AG08396 (cell line): ENCODE measurements at regions not wholly inside any gene's neighbourhood (a gene's known extent, or its start where the extent isn't known, plus 50 kb on each side); places are given as distances from the start of the nearest gene placed in this dataset.
"Not testable (repeated sequence)": the region's sequence is repeated elsewhere in the genome, so short reads cannot be mapped to it uniquely, and the experiment has no call there.

Source experiments
- DNase-seq: peaks from one replicate; pipeline ENCODE4 v3.0.0; 2012; ENCODE audit warnings: low spot score, mixed read lengths

GRCh38 chr17:83203472-83204221 lies 124.2 kb downstream of the METRNL start:
- no peak for DNase-seq

DNA sequence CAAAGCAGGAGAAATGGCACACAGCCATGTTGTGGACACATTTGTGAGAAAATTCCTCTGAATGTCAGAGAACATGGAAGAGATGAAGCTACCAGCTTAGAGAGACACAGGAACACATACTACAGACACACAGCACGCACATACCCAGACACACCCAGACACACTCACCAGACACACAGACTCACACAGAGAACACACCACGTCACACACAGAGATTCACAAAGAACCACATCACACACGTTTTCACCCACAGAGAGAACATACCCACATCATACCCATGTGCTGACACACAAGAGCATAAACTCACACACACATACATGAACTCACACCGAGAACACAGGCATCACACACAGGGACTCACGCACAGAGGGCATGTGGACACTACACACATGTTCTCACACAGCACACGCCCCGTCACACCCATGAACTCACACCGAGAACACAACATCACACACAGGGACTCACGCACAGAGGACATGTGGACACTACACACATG lies 124.9 kb downstream of the METRNL start:
- DNase-seq = no peak

- DNase-seq = not testable (repeated sequence)
Observed at GRCh38 chr17:83204736-83205386, 125.5 kb downstream of the METRNL start.

- not testable (repeated sequence) for DNase-seq
Observed at GRCh38 chr17:83205387-83206035, 126.1 kb downstream of the METRNL start.

GRCh38 chr17:83206036-83206394 lies 126.6 kb downstream of the METRNL start:
- not testable (repeated sequence) for DNase-seq

- not testable (repeated sequence) for DNase-seq
Observed at GRCh38 chr17:83206819-83207588, 127.6 kb downstream of the METRNL start.

DNA sequence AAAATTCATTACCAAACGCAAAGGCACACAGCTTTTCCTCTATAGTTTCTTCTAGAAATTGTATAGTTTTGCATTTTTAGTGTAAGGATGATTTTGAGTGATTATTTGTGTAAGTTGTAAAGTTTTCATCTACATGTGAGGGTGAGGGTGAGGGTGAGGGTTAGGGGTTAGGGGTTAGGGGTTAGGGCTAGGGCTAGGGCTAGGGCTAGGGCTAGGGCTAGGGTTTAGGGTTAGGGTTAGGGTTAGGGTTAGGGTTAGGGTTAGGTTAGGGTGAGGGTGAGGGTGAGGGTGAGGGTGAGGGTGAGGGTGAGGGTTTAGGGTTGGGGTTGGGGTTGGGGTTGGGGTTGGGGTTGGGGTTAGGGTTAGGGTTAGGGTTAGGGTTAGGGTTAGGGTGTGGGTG lies 167.6 kb downstream of the METRNL start:
- not testable (repeated sequence) for DNase-seq
